HG02884 (cell line): ENCODE measurements at regions not wholly inside any gene's neighbourhood (a gene's known extent, or its start where the extent isn't known, plus 50 kb on each side); places are given as distances from the start of the nearest gene placed in this dataset.

Experiments used
- ATAC-seq: cut with Tn5 transposase; IDR thresholded peaks from one replicate; pipeline ENCODE4 v1.9.1; 2021; ENCODE audit warnings: mild to moderate bottlenecking, moderate library complexity; ENCODE audit not compliant: unreplicated experiment

- no peak for ATAC-seq
Measured at GRCh38 chr1:239322369-239322768, 64.0 kb upstream of the CHRM3 start.

- ATAC-seq: no peak
Measured at GRCh38 chr1:239321877-239322276, 64.5 kb upstream of the CHRM3 start.

- ATAC-seq: no peak
Measured at GRCh38 chr1:239317948-239318347, 68.4 kb upstream of the CHRM3 start.

- ATAC-seq: no peak
Measured at GRCh38 chr1:239315631-239316217, 70.6 kb upstream of the CHRM3 start.

GRCh38 chr1:239311331-239311730 lies 75.0 kb upstream of the CHRM3 start:
- no peak for ATAC-seq

GRCh38 chr1:239308701-239309333 lies 77.6 kb upstream of the CHRM3 start:
- no peak for ATAC-seq

GRCh38 chr1:239307886-239308285 lies 78.5 kb upstream of the CHRM3 start:
- no peak for ATAC-seq

- no peak for ATAC-seq
Measured at GRCh38 chr1:239306426-239306825, 79.9 kb upstream of the CHRM3 start.

- no peak for ATAC-seq
Measured at GRCh38 chr1:239303289-239303688, 83.1 kb upstream of the CHRM3 start.

GRCh38 chr1:239302696-239303095 lies 83.7 kb upstream of the CHRM3 start:
- no peak for ATAC-seq

GRCh38 chr1:239301251-239301650 lies 85.1 kb upstream of the CHRM3 start:
- no peak for ATAC-seq

GRCh38 chr1:239297910-239298309 lies 88.5 kb upstream of the CHRM3 start:
- ATAC-seq: no peak

- ATAC-seq: no peak
Measured at GRCh38 chr1:239293350-239294110, 92.8 kb upstream of the CHRM3 start.

- no peak for ATAC-seq
Measured at GRCh38 chr1:239288820-239289554, 97.4 kb upstream of the CHRM3 start.

- no peak for ATAC-seq
Measured at GRCh38 chr1:239287296-239287695, 99.1 kb upstream of the CHRM3 start.

- no peak for ATAC-seq
Measured at GRCh38 chr1:239283216-239283615, 103.2 kb upstream of the CHRM3 start.

- ATAC-seq: no peak
Measured at GRCh38 chr1:239282411-239282810, 104.0 kb upstream of the CHRM3 start.

GRCh38 chr1:239276051-239276450 lies 110.3 kb upstream of the CHRM3 start:
- ATAC-seq: no peak

- no peak for ATAC-seq
Measured at GRCh38 chr1:239274242-239274830, 112.0 kb upstream of the CHRM3 start.

- ATAC-seq: no peak
Measured at GRCh38 chr1:239270509-239270908, 115.9 kb upstream of the CHRM3 start.

GRCh38 chr1:239269706-239270105 lies 116.7 kb upstream of the CHRM3 start:
- ATAC-seq: no peak
